OCI-LY7 (cell line): ENCODE measurements at regions not wholly inside any gene's neighbourhood (a gene's known extent, or its start where the extent isn't known, plus 50 kb on each side); places are given as distances from the start of the nearest gene placed in this dataset.

ENCODE experiments used
- EZH2phosphoT487 ChIP-seq: fragments of 200-600 bp; sonication (generic); IDR thresholded peaks from 2 replicates; pipeline ENCODE4 v1.6.1; 2018; ENCODE audit warnings: low read depth, borderline replicate concordance, mild to moderate bottlenecking, mixed run types, antibody characterized with exemption, low read length, moderate library complexity, mixed read lengths
- TF ChIP-seq, protein P1 (sequence below): fragments of 200-600 bp; sonication (generic); conservative IDR thresholded peaks from 2 replicates; pipeline ENCODE4 v1.5.1; 2014; ENCODE audit warnings: mild to moderate bottlenecking, antibody characterized with exemption, low read length, moderate library complexity, mixed read lengths

DNA sequence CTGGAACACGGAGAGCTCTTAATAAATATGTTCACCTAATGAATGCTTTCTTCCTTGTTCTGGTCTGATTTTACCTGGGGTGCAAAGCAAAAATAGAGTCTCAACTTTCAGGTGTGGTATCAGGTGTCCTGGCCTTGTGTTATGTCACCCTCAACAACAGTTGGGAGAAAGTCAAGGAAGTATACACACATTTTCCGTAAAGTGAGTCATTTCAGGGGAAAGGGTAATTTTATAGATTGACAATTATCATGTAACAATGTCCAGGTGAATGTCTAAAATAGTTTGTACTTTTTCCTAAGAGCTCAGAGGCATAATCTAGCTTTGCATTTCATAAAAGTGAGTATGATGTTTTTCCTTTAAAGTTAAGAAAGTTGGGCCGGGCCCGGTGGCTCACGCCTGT is 287.4 kb downstream of the SKIDA1 start:
- TF ChIP-seq, protein P1, sequence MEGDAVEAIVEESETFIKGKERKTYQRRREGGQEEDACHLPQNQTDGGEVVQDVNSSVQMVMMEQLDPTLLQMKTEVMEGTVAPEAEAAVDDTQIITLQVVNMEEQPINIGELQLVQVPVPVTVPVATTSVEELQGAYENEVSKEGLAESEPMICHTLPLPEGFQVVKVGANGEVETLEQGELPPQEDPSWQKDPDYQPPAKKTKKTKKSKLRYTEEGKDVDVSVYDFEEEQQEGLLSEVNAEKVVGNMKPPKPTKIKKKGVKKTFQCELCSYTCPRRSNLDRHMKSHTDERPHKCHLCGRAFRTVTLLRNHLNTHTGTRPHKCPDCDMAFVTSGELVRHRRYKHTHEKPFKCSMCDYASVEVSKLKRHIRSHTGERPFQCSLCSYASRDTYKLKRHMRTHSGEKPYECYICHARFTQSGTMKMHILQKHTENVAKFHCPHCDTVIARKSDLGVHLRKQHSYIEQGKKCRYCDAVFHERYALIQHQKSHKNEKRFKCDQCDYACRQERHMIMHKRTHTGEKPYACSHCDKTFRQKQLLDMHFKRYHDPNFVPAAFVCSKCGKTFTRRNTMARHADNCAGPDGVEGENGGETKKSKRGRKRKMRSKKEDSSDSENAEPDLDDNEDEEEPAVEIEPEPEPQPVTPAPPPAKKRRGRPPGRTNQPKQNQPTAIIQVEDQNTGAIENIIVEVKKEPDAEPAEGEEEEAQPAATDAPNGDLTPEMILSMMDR = no peak
- TF ChIP-seq EZH2phosphoT487 = no peak
